ENCODE measurements at regions not wholly inside any gene's neighbourhood (a gene's known extent, or its start where the extent isn't known, plus 50 kb on each side); places are given as distances from the start of the nearest gene placed in this dataset.

GRCh38 chr5:123819386-123819785 is 307.4 kb downstream of the CSNK1G3 start:
- DNase-seq, result no peak

DNA sequence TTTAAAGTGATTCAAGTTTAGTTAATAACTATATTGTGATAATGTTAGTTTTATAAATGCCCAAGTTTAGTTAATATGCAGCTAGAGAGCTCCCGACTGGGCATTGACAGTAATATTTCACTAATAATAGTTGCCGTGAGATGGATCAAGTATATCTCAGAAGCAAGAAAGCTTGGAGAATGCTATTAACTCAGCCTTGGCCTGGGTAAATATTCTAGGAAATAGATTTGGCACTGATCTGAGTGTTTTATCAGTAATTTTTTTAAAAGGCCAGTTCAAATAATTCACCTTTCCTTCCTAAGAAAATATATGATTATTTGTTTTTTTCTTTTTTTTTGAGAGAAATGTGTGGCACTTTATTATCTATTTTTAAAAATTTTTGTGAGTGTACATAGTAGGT is 305.3 kb downstream of the CSNK1G3 start:
- no peak for DNase-seq

GRCh38 chr5:123814801-123815470 is 303.0 kb downstream of the CSNK1G3 start:
- no peak for DNase-seq

DNA sequence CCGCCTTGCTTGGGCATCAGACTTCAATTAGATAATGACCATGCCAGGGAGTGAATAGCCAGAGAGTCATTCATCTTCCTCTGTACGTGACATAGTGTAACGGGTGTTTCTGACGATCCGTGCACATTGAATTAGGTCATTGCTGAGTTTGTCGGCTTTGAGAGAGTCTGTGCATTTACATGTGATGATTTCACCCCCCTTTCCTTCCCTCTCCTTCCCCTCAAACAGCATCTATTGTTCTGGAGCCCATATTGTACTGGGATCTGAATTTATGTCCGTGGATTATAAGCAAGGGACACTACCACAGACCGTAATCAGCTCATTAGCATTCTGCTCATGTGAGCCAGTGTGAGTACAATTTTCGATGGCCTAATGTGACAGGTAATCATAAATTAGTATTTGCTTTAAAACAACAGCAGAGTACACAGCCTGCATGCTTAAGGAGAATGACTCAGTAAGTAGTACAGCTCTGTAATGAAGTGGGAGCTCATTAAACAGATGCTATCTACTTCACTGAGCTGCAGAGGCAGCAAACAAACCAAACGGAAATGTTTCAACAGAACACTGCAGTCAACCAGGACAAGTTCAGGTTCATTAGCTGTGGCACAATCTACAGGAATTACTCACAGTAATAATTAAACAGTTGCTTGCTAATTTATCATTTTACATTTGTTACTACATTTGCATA is 302.1 kb downstream of the CSNK1G3 start:
- DNase-seq, result no peak

DNA sequence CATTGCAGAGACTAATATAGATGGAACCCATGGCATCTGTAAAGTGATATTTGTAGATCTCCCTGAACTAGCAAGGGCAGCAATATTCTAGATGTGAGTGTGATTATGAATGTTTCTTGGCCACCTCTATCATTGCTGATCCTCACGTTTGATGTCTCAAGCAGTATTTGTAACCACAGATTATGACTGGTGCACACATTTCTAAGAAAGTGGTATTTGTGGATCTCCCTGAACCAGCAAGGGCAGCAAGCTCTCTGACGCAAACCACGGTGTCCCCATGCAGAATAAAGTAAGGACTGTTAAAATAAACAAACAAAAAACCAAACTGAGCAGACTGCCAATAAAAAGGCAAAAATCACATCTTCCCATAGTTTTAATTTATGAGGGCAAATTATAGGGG is 301.3 kb downstream of the CSNK1G3 start:
- DNase-seq, result no peak

DNA sequence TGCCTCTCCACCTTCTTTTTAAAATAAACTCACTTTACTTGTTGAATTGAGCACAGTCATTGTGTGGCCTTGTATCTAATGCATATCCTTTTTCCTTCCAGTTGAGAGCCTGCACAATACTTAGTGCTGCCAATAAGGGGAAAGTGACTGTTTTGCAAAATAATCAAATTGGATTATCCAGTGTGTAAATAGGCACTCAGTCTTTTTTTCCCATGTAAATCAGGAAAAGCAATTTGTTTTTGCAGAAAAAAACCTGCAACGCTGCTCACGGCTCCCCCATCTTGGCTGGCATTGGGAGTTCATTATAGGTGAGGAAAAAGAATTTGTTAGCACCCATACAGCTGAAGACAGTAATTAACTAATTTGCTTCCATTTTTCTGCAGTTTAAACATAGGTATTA is 299.9 kb downstream of the CSNK1G3 start:
- DNase-seq, result no peak

DNA sequence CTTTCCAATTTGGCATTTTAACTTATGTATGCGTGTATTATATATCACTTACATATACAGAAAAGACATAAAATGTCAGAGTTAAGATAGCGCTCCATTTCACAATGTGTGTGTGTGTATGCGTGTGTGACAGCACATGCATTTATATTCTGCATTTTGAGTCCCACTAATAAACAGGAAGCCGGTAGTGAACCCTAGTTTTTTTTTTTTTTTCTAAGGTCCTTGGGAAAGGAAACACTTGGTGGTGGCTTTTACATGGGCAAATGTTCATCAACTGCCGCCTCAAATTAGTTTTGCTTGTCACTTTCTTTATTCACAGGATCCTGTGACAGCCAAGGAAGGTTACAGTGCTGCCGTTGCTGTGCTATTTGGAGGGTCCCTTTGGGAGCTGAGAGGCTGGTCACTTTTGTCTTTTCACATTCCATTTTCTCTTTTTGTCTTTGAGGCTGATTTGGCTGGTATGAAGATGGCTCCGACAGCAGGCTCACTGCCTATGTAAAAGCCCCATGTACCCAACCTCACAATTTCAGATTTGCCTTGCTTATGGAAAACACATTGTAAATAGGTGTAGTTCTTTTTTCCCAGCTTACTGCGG is 298.9 kb downstream of the CSNK1G3 start:
- no peak for DNase-seq

DNA sequence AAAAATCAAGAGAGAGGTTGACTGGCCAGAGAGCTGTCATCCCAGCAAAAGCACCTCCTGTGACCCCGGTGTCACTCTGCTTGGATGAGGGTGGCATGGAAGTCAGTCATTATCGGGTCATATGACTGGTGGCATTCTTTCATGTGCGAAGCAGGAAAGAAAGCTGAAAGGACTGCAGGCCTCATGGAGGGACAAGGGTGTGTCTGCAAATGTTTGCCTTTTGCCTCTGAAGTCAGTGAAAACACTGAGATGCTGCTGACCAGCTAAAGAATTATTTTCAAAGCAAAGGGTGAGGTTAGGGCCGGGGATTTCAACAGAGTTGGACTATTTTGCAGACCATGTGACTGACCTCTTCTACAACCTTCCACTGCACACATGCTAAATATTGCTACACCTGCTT is 298.3 kb downstream of the CSNK1G3 start:
- DNase-seq, result no peak

GRCh38 chr5:123809594-123810221 is 297.7 kb downstream of the CSNK1G3 start:
- DNase-seq, result no peak

DNA sequence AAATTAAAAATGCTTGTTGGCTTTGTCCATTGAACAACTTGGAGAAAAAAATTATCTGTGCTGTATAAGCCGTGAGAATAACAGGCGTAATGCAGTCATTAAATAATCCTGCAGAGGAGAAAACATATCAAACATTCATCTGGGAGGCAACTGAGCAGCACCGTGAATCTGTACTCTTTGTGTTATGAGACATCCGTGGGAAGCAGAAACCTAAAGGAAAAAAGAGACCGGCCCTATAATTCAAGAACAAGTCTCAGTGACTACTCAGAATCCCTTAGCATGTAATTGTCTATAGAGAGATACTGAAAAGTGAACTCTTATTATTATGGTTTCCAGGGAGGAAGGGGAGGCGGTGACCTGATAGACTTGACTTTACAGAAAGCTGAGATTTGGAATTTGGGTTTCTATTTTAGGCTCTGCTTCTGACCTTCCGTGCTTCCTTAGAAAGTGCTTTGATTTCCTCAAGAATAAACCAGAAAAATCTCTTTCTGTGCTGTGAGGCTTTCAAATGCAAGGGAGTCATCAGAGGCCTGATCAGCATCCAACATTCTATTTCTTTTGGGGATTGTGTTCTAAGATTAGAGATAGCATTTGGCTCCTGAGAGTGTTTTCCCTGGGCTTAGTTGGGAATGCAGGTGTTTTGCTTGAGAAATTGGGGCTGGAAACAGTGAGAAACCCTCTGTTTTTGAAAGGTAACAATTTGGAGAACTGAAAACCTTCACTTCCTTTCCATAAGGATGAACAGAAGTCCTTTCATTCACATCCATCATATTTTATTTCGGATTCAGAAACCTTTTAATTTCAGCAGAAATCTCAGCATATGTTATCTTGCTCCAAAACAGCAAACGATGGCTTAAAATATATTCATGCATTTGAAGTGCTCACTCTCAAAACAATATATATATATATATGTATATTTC is 296.7 kb downstream of the CSNK1G3 start:
- DNase-seq, result no peak

DNA sequence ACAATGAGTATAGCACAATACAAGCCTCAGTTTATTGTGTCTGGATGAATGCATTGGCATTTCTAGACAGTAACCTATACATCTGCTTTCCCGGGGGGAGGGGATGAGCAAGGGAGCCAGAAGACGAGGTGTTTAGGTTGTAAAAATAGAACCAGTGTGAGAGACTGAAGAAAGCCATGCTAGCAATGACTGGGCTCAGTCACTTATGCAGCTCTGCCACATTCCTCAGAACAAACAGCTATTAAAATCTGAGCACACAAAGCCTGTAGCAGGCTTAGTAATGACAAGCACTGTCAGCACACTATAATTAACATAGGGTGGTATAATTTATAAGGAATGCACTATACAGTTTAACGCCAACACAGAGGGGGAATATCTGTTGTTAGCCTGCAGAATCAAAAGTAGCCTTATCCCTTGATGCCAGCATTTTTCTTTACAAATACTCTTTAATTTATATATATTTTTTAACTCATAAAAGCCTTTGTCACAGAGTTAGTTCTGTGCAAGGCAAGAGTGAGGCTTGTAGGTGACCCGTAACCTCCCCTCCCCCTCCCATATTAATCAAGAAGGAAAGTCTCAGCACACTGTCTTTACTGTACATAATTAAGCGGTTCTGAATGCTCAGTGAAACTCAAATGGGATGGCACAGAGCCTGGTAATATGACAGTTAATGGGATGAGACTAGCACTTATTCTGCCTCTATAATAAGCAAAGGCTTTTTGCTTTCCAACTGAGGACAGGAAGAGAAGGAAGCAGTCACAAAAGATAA is 295.4 kb downstream of the CSNK1G3 start:
- DNase-seq, result no peak

GRCh38 chr5:123806644-123807043 is 294.7 kb downstream of the CSNK1G3 start:
- no peak for DNase-seq

DNA sequence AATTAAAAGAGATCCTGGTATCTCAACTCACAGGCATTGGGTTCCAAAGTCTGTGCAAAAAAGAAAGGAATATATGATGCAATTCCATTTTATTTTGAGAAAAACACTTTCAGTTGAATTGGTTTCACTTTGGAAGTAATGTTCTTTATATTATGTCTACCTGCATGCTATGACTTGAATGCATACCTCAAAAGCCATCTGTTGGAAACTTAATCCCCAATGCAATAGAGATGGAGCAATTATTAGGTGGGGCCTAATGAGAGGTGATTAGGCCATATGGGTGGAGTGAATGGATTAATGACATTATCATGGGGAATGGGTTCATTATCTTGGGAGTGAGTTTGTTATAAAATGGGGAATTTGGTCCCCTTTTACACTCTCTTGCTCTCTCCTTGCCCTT is 293.3 kb downstream of the CSNK1G3 start:
- no peak for DNase-seq

DNA sequence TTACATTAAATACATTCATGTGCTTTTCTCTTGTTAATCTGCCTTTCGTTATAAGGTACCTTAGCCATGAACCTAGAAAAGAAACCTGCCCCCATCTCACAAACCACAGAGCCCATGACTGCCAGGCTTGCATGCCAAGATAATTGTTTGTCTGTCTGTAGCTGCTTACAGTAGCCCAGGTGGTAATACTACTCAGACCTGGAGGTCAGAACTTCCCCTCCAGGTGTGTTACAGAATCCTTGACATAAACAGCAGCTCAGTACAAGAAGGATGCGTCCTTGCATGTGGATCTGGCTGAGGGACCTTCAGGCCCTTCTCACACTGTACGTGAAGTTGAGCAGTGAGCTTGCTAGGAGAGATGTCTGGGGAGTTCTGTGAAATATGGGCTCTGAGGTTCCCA is 291.4 kb downstream of the CSNK1G3 start:
- DNase-seq, result no peak

GRCh38 chr5:123802298-123802951 is 290.4 kb downstream of the CSNK1G3 start:
- no peak for DNase-seq

DNA sequence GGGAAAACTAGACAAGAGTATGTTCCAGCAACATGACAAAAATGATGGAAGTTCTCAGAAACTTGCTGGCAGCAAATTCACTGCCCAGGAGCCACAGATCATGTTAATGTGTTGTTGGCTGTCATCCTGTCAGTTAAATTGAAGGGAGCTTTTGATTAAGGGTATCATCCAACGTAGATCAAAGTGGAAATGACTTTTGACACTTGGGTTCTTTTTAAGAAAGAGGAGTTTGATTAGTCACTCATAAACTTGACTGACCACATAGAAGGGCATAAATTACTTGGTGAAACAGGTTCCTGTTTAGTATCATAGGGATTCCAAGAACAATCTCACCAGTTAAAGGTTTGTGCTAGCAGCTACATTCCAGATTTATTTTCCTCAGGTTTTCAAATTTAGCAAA is 288.7 kb downstream of the CSNK1G3 start:
- DNase-seq, result no peak

- DNase-seq, result no peak
These were observed 283.7 kb downstream of the CSNK1G3 start for GRCh38 chr5:123795688-123796087.

DNA sequence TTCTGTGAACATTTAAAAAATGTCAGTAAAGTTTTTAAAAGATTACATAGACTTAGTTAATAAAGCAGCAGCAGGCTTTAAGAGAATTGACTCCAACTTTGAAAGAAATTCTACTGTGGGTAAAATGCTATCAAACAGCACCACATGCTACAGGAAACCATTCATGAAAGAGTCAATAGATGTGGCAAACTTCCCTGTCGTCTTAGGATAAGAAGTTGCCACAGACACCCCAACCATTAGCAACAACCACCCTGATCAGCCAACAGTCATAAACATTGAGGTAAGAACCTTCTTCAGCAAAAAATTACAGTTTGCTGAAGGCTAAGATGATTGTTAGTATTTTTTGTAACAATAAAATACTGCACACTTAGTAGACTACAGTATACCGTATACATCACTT is 278.2 kb downstream of the CSNK1G3 start:
- no peak for DNase-seq

DNA sequence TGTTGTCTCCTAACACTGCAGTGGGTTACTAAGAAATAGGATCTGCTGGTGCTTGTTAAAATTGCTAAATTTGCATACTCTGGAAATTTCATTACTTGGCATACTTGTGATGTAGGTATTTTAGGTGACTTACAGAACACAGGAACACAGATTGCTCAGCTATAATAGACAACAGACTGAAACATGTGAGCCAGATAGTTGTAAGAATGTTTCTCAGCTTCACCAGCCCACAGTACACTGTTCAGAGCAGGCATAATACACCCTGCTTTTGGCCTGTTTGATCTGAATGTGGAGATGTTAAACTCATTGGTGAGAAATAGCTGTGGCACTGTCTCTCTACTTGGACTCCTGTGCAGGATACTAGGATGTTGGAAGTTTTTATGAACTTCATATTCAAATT is 275.7 kb downstream of the CSNK1G3 start:
- DNase-seq, result no peak

DNA sequence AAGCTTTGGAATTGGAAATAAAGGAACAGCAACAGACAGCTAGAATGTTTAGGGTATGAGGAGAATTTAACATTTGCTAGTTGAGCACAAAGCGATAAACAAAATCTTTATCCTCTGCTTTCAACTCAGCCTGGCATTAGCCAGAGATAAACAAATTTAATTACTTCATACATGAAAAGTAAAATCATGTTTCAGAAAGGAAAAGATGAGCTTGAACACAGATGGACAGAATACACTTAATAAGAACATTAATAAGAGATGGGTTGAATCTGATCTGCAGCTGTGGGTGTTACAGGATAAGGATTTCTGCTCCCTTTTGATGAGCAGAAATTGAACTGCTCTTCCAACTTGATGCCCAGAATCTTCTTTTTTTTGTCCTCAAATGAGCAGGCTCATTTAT is 275.2 kb downstream of the CSNK1G3 start:
- no peak for DNase-seq

DNA sequence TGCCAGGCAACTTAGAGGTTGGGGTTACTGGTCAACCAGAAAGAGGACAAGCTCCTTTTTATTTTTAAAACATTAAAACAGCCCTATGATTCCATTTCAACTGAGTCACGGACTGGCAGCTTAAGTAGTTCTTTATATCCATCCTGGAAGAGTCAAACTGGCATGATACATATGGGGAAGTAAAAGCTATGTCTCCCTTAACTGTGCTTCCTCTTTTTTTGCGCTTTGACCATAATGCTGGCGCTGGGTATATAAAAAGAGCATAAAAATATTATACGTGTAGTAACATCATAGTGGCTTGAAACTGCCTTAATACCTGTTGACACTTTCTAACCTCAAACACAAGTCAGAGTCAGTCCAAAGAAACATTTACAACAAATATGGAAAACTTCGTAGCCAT is 274.4 kb downstream of the CSNK1G3 start:
- DNase-seq, result no peak

Data from central memory CD4-positive, alpha-beta T cell (primary cell).